GM21390 (cell line): ENCODE measurements at regions not wholly inside any gene's neighbourhood (a gene's known extent, or its start where the extent isn't known, plus 50 kb on each side); places are given as distances from the start of the nearest gene placed in this dataset.

ENCODE experiments used
- ATAC-seq: cut with Tn5 transposase; IDR thresholded peaks from one replicate; pipeline ENCODE4 v1.9.1; 2021; ENCODE audit not compliant: unreplicated experiment

DNA sequence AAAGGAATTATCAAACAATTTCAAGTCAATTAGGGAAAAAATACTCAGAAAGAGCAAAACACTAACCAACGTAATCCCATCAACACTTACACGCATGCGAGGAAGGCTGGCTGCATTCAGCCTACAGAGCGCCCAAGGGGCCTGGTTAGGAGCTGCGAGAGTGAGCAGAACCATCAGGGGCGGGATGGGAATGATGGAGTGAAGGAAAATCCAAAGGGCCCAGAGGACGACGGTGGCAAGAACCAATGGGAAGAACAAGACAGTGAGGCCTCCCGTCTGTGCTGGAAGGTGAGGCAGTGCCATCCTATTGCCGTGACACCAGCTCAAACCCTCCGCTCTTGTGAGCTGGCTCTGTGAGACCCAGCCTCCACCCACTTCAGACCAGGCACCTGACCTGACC, 253.0 kb downstream of the IRS2 start:
- no peak for ATAC-seq

- no peak for ATAC-seq
Observed at GRCh38 chr13:109529964-109530363, 256.4 kb downstream of the IRS2 start.

GRCh38 chr13:109521719-109522118, 264.7 kb downstream of the IRS2 start:
- no peak for ATAC-seq

DNA sequence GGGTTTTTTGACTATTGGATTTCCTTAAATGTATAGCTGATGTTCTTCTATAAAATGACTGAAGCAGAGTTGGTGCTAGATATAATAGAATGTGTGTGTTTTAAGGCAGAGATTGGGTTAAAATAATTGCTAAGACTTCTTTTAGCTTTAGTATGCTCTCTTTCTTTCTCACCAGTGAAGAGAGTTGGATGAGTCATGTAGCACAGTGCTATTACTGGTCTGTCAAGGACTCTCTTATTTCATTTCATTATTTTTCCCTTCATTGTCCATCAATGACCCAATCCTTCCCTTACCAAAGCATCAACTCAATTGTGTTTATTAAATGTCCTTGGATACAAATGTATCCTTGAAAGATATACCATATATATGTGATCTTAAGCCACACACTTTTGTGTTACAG, 268.9 kb downstream of the IRS2 start:
- no peak for ATAC-seq

DNA sequence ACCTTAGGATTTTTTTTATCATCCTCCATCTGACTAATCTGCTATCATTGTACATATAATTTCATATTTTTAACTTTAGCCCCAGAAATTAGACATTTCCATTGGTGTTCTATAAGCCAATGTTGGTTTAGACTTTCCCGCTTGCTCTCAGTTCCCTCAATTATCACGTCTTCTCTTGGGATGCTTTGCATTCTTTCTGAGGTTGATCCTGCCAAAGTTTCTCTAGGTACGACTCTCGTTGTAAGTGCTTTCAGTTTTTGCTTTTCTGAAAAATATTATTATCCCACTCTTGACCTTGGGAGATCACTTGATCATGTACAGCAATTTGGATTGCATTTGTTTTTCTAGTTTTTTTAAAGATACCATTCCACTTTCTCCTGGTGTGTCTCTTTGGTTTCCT, 270.2 kb downstream of the IRS2 start:
- no peak for ATAC-seq

DNA sequence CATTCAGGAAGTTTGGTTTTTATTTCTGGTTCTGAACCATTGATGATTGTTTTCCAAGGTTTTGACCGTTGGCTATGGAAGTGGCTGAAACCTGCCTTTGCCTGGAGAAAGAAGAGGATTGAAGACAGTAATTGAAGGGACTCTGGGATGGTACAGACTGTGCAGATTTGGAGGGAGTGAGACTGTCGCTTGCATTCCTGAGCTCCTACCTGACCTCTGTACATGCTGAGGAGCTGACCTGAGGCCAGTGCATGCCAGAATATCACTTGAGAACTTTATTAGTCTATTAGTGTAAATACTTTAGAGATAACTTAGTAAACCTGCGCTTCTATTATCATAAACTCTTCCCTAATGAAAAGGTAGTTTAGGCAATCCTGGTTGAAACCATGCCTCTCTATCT, 276.4 kb downstream of the IRS2 start:
- no peak for ATAC-seq

DNA sequence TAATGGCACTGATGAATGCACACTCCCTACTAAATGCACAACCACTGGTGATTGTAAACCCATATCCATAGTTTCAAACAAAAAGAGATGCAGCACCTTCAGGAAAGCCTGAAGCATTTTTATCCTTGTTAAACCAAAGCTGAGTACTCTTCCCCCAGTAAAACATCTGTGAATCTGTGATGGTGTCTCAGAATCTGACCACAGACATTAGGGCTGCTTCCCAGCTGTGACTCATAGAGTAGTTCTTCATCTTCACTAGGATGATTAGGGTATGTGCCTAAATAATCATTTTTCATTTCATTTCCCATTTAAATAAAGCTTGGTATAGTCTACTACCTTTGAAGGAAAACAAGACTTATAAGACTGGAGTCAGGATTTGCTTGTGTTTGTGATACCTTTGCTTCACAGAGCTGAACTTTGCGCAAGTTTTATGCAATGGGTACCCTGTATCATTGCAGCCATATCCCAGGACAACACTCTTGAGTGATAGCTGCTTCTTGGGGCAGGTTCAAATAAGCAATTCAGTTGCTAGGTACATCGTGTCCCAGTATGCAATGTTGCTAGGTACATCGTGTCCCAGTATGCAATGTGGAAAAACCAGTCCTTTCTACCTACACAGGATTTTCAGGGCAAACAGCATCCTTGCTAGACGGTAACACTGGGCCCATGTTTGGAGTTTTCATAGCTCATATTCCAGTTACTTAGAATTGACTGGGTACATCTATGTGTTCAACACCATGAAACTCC, 277.1 kb downstream of the IRS2 start:
- ATAC-seq, result no peak

- no peak for ATAC-seq
Observed at GRCh38 chr13:109500146-109500773, 286.1 kb downstream of the IRS2 start.

DNA sequence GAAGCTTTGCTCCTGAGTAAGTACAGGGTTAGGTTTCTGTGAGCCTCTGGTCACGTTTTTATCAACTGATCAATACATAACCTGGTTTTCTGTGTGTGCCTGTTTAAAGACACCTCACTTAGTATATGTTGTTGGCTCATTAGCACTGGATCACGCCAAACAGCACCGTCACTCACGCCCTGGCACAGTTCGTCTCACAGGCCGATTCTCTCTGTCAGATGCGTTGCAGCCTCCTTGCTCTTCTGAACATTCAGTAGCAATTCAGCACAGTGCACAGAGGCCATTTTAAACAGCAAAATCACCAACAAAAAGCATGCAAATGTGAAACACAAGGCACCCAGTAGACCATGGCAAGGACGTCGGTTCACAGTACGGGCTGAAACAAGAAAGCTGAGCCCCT, 288.5 kb downstream of the IRS2 start:
- no peak for ATAC-seq

- ATAC-seq, result no peak
Observed at GRCh38 chr13:109496216-109496615, 290.2 kb downstream of the IRS2 start.

- ATAC-seq, result no peak
Observed at GRCh38 chr13:109494925-109495369, 291.4 kb downstream of the IRS2 start.

DNA sequence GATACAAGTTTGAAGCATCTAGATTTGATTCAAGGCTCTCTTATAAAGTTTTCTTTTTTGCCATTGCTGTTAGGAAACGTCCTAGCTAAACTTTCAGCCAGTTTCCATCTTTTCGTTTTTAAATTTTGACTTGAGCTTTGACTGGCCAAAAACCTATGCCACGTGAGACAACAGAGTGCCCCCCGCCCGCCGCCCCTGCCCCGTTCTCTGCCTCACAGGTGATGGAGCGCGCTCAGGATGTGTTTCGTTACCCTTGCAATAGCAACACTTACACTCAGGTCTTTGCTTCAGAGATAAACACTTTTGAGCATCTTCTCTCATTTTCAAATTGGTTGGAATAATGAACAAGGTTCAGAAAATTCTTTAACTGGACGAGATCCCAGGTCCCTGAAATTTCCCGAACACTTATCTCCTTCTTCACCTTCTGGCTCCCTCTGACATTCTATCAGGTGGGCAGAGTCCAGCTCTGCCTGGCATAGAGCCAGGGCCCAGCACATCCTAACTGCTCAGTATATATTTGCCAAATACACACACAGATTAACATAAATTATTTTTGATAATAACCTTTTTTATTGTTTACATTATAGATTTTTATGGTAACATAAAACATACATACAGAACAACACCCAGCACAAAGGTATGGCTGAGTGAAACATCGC, 301.1 kb downstream of the IRS2 start:
- no peak for ATAC-seq

GRCh38 chr13:109483284-109483683, 303.1 kb downstream of the IRS2 start:
- no peak for ATAC-seq

- no peak for ATAC-seq
Observed at GRCh38 chr13:109481040-109481439, 305.3 kb downstream of the IRS2 start.

DNA sequence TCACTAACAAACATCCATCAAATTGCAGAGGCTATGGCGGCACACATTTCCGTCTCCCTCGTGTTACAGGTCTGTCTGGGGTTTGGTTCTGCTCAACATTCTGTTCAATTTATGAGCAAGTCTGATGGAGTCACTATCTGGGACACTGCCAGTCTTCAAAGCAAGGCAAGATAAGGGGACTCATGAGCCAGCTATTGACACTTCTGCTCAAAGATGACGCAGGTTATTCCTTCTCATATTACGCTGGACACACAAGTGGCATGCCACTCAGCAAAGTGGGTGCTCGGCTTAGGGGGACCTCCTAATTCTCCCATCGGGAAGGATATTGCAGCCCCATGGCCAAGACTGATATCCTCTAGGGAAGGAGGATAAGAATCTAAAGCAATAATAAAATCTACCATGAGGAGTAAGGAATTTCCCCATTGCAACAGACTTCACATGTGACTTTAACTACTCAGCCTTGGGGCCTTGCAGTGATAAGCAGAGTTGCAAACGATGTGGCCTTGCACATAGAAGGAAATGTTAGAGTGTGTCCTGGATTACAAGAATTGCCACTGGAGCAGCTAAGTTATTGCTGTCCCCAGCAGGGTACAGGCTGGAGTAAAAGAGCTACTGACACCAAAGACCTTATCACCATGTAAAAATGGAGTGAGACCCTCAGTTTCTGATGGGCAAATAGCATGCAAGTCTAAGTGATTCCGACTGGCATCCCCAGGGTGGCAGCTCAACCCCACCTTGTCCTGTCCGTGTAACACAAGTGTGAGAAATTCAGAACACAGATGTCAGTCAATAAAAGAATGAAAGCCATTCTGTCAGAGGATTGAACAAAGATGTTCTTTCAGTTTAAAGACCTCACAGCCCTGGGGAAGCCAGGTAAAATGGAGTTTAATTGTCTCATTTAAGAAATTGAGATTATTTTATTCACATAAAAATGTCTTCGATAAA, 306.1 kb downstream of the IRS2 start:
- no peak for ATAC-seq

GRCh38 chr13:109479534-109479933, 306.8 kb downstream of the IRS2 start:
- no peak for ATAC-seq

GRCh38 chr13:109476001-109476400, 310.4 kb downstream of the IRS2 start:
- no peak for ATAC-seq

DNA sequence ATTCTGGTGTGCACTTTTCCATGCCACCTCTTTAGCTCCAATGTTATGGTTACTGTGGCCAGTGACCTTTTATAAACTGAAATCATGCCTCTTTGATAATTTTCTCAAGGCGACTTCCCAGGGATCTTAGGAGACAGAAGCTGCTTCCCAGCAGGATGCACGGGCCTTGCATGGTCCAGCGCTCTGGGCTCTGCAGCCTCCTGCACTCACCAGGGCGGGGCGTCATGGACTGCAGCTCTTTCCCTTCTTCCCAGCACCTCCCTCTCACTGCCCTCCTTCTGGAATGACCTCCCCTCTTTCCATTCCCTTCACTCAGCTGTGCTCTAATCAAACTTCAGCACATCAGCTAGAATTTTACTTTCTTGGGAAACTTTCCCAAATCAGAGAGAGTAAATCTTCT, 318.3 kb downstream of the IRS2 start:
- ATAC-seq, result no peak

DNA sequence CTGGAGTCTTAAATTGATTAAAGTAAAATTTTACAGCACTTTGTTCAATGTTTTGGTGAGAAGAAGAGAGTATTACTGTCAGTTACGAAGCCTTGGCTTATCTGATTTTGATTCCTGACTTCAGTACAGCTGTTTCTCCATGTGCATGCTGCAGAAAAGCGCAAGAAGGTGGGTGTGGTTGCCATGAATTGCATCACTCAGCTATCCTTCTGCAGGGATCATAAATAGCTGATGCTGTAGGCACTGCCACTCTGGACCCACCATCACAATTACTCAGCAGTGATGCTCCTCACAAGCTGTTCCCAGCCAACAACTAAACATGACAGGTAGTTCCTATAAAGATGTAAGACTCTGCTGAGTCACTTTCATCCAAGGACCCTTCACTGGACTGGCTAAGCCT, 321.2 kb downstream of the IRS2 start:
- ATAC-seq, result no peak

- ATAC-seq, result no peak
Observed at GRCh38 chr13:109454167-109454917, 332.0 kb downstream of the IRS2 start.
